OCI-LY1 (cell line): ENCODE measurements at regions not wholly inside any gene's neighbourhood (a gene's known extent, or its start where the extent isn't known, plus 50 kb on each side); places are given as distances from the start of the nearest gene placed in this dataset.

Experiments
- CTCF ChIP-seq: fragments of 200-600 bp; sonication (generic), shearing (Covaris generic); IDR thresholded peaks from 2 replicates; pipeline ENCODE4 v1.5.1; 2017; ENCODE audit warnings: mild to moderate bottlenecking, antibody characterized with exemption, low read length, moderate library complexity, mixed read lengths
- EZH2 ChIP-seq: fragments of 200-600 bp; sonication (generic), shearing (Covaris generic); IDR thresholded peaks from 2 replicates; pipeline ENCODE4 v1.8.0; 2017; ENCODE audit warnings: borderline replicate concordance, mixed run types, mild to moderate bottlenecking, antibody characterized with exemption, low read length, moderate library complexity, mixed read lengths

GRCh38 chr6:50966986-50967385, 148.3 kb downstream of the TFAP2B start:
- no peak for TF ChIP-seq CTCF
- no peak for TF ChIP-seq EZH2
